GM12878 (cell line): ENCODE measurements at regions not wholly inside any gene's neighbourhood (a gene's known extent, or its start where the extent isn't known, plus 50 kb on each side); places are given as distances from the start of the nearest gene placed in this dataset.

Experiments
- EED ChIP-seq: sonication (generic); IDR thresholded peaks from 2 replicates; pipeline ENCODE4 v1.6.1; 2016; ENCODE audit warnings: antibody characterized with exemption, low read depth
- GABPA ChIP-seq: IDR thresholded peaks from 2 replicates; pipeline ENCODE4 v1.6.1; 2014; ENCODE audit warnings: antibody characterized with exemption, low read depth, mild to moderate bottlenecking, inconsistent platforms
- HCFC1 ChIP-seq: fragments of 150-350 bp; IDR thresholded peaks from 2 replicates; pipeline ENCODE4 v1.6.1; 2014; ENCODE audit warnings: low read length
- IKZF1 ChIP-seq: fragments of 450-650 bp; conservative IDR thresholded peaks from 2 replicates; pipeline ENCODE4 v1.6.1; 2017; ENCODE audit warnings: antibody characterized with exemption, mild to moderate bottlenecking
- IKZF2 ChIP-seq, 2 experiments: fragments of 450-650 bp; IDR thresholded peaks; 2 replicates each; pipeline ENCODE4 v1.6.1; 2017; ENCODE audit warnings: mild to moderate bottlenecking in 2 of 2, moderate library complexity in 2 of 2
- JUND ChIP-seq: IDR thresholded peaks from 2 replicates; pipeline ENCODE4 v1.6.1; 2012; ENCODE audit warnings: low read depth, mild to moderate bottlenecking, low read length, improper control_type of control experiment, moderate library complexity
- KAT2A ChIP-seq: conservative IDR thresholded peaks from 2 replicates; pipeline ENCODE4 v1.6.1; 2011; ENCODE audit warnings: low read depth, low read length; ENCODE audit not compliant: control insufficient read depth
- MYB ChIP-seq: fragments of 150-350 bp; IDR thresholded peaks from 2 replicates; pipeline ENCODE4 v1.6.1; 2014; ENCODE audit warnings: mild to moderate bottlenecking, low read depth, low read length, borderline replicate concordance
- NFXL1 ChIP-seq: fragments of 450-650 bp; IDR thresholded peaks from 2 replicates; pipeline ENCODE4 v1.6.1; 2017; ENCODE audit warnings: antibody characterized with exemption, mild to moderate bottlenecking, borderline replicate concordance
- NFYB ChIP-seq: IDR thresholded peaks from 2 replicates; pipeline ENCODE4 v1.6.1; 2011; ENCODE audit warnings: low read depth, mild to moderate bottlenecking, low read length, improper control_type of control experiment, moderate library complexity; ENCODE audit not compliant: insufficient read depth
- NRF1 ChIP-seq: conservative IDR thresholded peaks from 2 replicates; pipeline ENCODE4 v1.6.1; 2011; ENCODE audit warnings: mild to moderate bottlenecking, low read depth, low read length, improper control_type of control experiment
- PAX5 ChIP-seq: IDR thresholded peaks from 2 replicates; pipeline ENCODE4 v1.6.1; 2011; ENCODE audit warnings: low read depth, low read length, borderline replicate concordance
- RELB ChIP-seq: fragments of 450-650 bp; IDR thresholded peaks from 2 replicates; pipeline ENCODE4 v1.6.1; 2017; ENCODE audit warnings: low read depth, mild to moderate bottlenecking, moderate library complexity
- RFX5 ChIP-seq: IDR thresholded peaks from 2 replicates; pipeline ENCODE4 v1.6.1; 2011; ENCODE audit warnings: low read depth, low read length, improper control_type of control experiment
- SMC3 ChIP-seq: IDR thresholded peaks from 2 replicates; pipeline ENCODE4 v1.6.1; 2011; ENCODE audit warnings: low read length, improper control_type of control experiment, borderline replicate concordance
- SP1 ChIP-seq: IDR thresholded peaks from one replicate; pipeline ENCODE4 v1.6.1; 2011; ENCODE audit warnings: low read depth, low read length
- SPI1 ChIP-seq: IDR thresholded peaks from 2 replicates; pipeline ENCODE4 v1.6.1; 2011; ENCODE audit warnings: low read depth, mild to moderate bottlenecking, low read length, moderate library complexity, borderline replicate concordance; ENCODE audit not compliant: insufficient read depth
- SREBF1 ChIP-seq: IDR thresholded peaks from 2 replicates; pipeline ENCODE4 v1.6.1; 2012; ENCODE audit warnings: mild to moderate bottlenecking, low read length
- YBX1 ChIP-seq: fragments of 450-650 bp; IDR thresholded peaks from 2 replicates; pipeline ENCODE4 v1.6.1; 2016; ENCODE audit warnings: antibody characterized with exemption
- ZBTB33 ChIP-seq: fragments of 450-650 bp; IDR thresholded peaks from 2 replicates; pipeline ENCODE4 v1.6.1; 2017; ENCODE audit warnings: mild to moderate bottlenecking
- TF ChIP-seq, protein P1 (sequence below): fragments of 450-650 bp; IDR thresholded peaks from 2 replicates; pipeline ENCODE4 v1.6.1; 2017; ENCODE audit warnings: mild to moderate bottlenecking, moderate library complexity
- TF ChIP-seq, protein P2 (sequence below): fragments of 150-350 bp; IDR thresholded peaks from 2 replicates; pipeline ENCODE4 v1.6.1; 2016; ENCODE audit warnings: low read depth, low read length

GRCh38 chr22:19622061-19622441, 92.3 kb upstream of the SEPTIN5 start (continued):
- TF ChIP-seq RFX5 (no peak), SPI1 (peak; percentile 63; the same call in 1 of the 2 replicates), HCFC1 (no peak), NFYB (no peak), SREBF1 (no peak), NFXL1 (no peak), JUND (no peak), IKZF1 (peak; percentile 65), PAX5 (peak; percentile 78), SMC3 (no peak), GABPA (no peak), NRF1 (no peak), IKZF2 (IDR thresholded peaks at IDR 0.05) (peak; percentile 33 to 67; a peak in 2 of 4 replicates), MYB (no peak), EED (no peak), YBX1 (no peak), RELB (0 out of 2 replicates have a peak, but pooled peaks have one; percentile 29), SP1 (no peak), ZBTB33 (no peak), KAT2A (no peak)
- TF ChIP-seq, protein P1, sequence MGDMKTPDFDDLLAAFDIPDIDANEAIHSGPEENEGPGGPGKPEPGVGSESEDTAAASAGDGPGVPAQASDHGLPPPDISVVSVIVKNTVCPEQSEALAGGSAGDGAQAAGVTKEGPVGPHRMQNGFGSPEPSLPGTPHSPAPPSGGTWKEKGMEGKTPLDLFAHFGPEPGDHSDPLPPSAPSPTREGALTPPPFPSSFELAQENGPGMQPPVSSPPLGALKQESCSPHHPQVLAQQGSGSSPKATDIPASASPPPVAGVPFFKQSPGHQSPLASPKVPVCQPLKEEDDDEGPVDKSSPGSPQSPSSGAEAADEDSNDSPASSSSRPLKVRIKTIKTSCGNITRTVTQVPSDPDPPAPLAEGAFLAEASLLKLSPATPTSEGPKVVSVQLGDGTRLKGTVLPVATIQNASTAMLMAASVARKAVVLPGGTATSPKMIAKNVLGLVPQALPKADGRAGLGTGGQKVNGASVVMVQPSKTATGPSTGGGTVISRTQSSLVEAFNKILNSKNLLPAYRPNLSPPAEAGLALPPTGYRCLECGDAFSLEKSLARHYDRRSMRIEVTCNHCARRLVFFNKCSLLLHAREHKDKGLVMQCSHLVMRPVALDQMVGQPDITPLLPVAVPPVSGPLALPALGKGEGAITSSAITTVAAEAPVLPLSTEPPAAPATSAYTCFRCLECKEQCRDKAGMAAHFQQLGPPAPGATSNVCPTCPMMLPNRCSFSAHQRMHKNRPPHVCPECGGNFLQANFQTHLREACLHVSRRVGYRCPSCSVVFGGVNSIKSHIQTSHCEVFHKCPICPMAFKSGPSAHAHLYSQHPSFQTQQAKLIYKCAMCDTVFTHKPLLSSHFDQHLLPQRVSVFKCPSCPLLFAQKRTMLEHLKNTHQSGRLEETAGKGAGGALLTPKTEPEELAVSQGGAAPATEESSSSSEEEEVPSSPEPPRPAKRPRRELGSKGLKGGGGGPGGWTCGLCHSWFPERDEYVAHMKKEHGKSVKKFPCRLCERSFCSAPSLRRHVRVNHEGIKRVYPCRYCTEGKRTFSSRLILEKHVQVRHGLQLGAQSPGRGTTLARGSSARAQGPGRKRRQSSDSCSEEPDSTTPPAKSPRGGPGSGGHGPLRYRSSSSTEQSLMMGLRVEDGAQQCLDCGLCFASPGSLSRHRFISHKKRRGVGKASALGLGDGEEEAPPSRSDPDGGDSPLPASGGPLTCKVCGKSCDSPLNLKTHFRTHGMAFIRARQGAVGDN = no peak
- TF ChIP-seq, protein P2, sequence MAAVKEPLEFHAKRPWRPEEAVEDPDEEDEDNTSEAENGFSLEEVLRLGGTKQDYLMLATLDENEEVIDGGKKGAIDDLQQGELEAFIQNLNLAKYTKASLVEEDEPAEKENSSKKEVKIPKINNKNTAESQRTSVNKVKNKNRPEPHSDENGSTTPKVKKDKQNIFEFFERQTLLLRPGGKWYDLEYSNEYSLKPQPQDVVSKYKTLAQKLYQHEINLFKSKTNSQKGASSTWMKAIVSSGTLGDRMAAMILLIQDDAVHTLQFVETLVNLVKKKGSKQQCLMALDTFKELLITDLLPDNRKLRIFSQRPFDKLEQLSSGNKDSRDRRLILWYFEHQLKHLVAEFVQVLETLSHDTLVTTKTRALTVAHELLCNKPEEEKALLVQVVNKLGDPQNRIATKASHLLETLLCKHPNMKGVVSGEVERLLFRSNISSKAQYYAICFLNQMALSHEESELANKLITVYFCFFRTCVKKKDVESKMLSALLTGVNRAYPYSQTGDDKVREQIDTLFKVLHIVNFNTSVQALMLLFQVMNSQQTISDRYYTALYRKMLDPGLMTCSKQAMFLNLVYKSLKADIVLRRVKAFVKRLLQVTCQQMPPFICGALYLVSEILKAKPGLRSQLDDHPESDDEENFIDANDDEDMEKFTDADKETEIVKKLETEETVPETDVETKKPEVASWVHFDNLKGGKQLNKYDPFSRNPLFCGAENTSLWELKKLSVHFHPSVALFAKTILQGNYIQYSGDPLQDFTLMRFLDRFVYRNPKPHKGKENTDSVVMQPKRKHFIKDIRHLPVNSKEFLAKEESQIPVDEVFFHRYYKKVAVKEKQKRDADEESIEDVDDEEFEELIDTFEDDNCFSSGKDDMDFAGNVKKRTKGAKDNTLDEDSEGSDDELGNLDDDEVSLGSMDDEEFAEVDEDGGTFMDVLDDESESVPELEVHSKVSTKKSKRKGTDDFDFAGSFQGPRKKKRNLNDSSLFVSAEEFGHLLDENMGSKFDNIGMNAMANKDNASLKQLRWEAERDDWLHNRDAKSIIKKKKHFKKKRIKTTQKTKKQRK = no peak
